ELR (cell line): ENCODE measurements at regions not wholly inside any gene's neighbourhood (a gene's known extent, or its start where the extent isn't known, plus 50 kb on each side); places are given as distances from the start of the nearest gene placed in this dataset.

Source experiments
- DNase-seq: peaks from one replicate; pipeline ENCODE4 v3.0.0-alpha.2; 2015; ENCODE audit warnings: low read depth

GRCh38 chr11:70725739-70726138 is 327.4 kb downstream of the CTTN start:
- DNase-seq = no peak

GRCh38 chr11:70727021-70727420 is 328.7 kb downstream of the CTTN start:
- DNase-seq = no peak

GRCh38 chr11:70727899-70728620 is 329.7 kb downstream of the CTTN start:
- no peak for DNase-seq

GRCh38 chr11:70729949-70730348 is 331.6 kb downstream of the CTTN start:
- DNase-seq = no peak

GRCh38 chr11:70730411-70730810 is 332.1 kb downstream of the CTTN start:
- no peak for DNase-seq

- no peak for DNase-seq
Observed at GRCh38 chr11:70731271-70732022, 333.1 kb downstream of the CTTN start.

- no peak for DNase-seq
Observed at GRCh38 chr11:70732023-70732880, 333.9 kb downstream of the CTTN start.

- DNase-seq = no peak
Observed at GRCh38 chr11:70732881-70733196, 334.5 kb downstream of the CTTN start.

GRCh38 chr11:70733327-70734325 is 335.3 kb downstream of the CTTN start:
- DNase-seq = no peak

GRCh38 chr11:70734379-70734778 is 336.1 kb downstream of the CTTN start:
- DNase-seq = no peak

- DNase-seq = no peak
Observed at GRCh38 chr11:70734911-70735310, 336.6 kb downstream of the CTTN start.

- DNase-seq = no peak
Observed at GRCh38 chr11:70735976-70736375, 337.6 kb downstream of the CTTN start.

GRCh38 chr11:70736461-70736860 is 338.1 kb downstream of the CTTN start:
- no peak for DNase-seq

GRCh38 chr11:70736937-70737640 is 338.8 kb downstream of the CTTN start:
- no peak for DNase-seq

GRCh38 chr11:70737816-70738630 is 339.7 kb downstream of the CTTN start:
- DNase-seq = no peak

GRCh38 chr11:70738661-70739060 is 340.3 kb downstream of the CTTN start:
- no peak for DNase-seq

- DNase-seq = no peak
Observed at GRCh38 chr11:70739091-70739490, 340.8 kb downstream of the CTTN start.

- no peak for DNase-seq
Observed at GRCh38 chr11:70739811-70740487, 341.6 kb downstream of the CTTN start.

GRCh38 chr11:70740488-70740851 is 342.1 kb downstream of the CTTN start:
- no peak for DNase-seq

- no peak for DNase-seq
Observed at GRCh38 chr11:70741085-70741484, 342.8 kb downstream of the CTTN start.
